ENCODE measurements at regions not wholly inside any gene's neighbourhood (a gene's known extent, or its start where the extent isn't known, plus 50 kb on each side); places are given as distances from the start of the nearest gene placed in this dataset.
"Not testable (repeated sequence)": the region's sequence is repeated elsewhere in the genome, so short reads cannot be mapped to it uniquely, and the experiment has no call there.

DNA sequence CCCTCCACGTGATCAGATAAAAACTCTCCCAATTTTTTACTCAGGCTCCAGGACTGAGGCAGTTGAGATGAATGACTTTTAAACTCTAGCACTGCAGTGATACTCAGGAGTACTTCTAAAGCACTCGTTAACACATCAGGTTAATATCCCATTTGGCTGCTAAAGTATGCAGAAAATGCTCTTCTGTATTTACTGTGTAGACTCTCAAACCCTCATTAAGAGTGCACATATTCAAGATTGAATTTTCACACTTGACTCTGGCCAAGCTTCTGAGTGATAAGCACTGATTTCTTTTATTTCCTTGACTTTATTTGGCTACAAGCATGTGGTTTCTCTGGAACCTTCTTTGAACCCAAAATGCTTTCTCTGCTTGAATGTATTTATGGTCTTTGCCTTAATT is 392.3 kb upstream of the NECTIN3 start:
- DNase-seq (ENCODE audit: low spot score): no peak
- TF ChIP-seq, protein P1, sequence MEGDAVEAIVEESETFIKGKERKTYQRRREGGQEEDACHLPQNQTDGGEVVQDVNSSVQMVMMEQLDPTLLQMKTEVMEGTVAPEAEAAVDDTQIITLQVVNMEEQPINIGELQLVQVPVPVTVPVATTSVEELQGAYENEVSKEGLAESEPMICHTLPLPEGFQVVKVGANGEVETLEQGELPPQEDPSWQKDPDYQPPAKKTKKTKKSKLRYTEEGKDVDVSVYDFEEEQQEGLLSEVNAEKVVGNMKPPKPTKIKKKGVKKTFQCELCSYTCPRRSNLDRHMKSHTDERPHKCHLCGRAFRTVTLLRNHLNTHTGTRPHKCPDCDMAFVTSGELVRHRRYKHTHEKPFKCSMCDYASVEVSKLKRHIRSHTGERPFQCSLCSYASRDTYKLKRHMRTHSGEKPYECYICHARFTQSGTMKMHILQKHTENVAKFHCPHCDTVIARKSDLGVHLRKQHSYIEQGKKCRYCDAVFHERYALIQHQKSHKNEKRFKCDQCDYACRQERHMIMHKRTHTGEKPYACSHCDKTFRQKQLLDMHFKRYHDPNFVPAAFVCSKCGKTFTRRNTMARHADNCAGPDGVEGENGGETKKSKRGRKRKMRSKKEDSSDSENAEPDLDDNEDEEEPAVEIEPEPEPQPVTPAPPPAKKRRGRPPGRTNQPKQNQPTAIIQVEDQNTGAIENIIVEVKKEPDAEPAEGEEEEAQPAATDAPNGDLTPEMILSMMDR (IDR thresholded peaks at IDR 0.05): no peak
- Histone ChIP-seq H3K4me3 (no peak overlapping the region), H3K27ac (no peak overlapping the region)

DNA sequence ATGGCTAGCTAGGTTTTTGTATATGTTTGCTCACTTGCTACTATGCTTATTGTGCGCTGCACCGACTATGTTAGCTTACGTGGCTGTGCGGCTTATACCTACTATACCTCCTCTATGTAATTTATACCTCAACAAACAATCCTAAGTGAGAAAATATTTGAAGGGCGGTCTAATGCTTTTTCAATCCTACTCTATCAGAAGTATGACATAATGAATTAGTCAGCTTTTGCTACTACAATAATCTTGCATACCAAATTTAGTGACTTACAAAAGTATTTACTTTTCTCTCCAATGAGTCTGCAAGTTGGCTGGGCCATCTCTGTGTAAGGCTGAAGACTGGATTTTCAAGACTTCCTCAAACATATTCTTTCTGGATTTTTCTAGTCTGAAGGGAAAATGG is 391.2 kb upstream of the NECTIN3 start:
- Histone ChIP-seq H3K4me3 (no peak overlapping the region), H3K27ac (no peak overlapping the region)
- TF ChIP-seq, protein P1 (IDR thresholded peaks at IDR 0.05): no peak
- DNase-seq (ENCODE audit: low spot score): no peak

DNA sequence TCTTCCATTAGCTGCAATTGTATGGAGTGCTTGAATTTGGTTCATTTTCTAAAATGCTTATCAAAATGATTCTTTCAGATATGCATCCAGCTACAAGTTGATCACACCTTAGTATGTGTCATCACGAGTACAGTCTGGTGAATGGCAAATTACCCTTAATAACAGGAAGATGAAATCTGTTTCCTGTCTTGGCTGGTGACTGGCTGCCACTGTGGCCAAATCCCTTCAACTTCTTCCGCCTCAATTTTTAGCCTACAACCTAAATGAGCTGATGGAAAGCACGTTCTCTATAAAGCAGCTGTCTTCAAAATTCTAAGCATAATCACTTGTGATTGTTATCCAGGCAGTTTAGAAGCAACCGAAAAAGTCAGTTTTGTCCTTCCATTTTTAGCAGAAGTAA is 387.1 kb upstream of the NECTIN3 start:
- no peak overlapping the region for H3K27ac ChIP-seq
- DNase-seq (ENCODE audit: low spot score): no peak

DNA sequence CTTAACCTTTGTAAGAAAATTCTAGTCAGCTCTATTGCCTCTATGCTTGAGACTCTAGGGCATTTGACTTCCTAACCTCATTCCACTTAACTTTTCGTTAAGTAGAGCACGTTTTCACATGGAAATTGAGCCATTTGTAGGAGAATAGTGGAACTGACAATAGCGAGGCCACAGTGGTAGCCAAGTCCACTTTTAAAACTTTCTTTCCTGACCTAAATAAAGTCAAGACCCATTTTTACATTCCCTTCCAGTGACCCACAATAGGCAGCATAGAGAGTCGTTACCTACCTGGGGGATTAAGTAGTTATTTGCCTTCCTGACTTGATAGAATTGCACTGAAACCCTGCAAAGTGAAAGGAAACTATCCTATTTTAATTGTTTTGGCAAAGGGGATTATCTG is 386.0 kb upstream of the NECTIN3 start:
- DNase-seq (ENCODE audit: low spot score): no peak
- Histone ChIP-seq H3K4me3 (no peak overlapping the region), H3K27ac (no peak overlapping the region)
- TF ChIP-seq, protein P1 (IDR thresholded peaks at IDR 0.05): no peak

More for the DNA sequence above, 387.1 kb upstream of the NECTIN3 start:
- H3K4me3 ChIP-seq: no peak overlapping the region
- TF ChIP-seq, protein P1 (IDR thresholded peaks at IDR 0.05): no peak

DNA sequence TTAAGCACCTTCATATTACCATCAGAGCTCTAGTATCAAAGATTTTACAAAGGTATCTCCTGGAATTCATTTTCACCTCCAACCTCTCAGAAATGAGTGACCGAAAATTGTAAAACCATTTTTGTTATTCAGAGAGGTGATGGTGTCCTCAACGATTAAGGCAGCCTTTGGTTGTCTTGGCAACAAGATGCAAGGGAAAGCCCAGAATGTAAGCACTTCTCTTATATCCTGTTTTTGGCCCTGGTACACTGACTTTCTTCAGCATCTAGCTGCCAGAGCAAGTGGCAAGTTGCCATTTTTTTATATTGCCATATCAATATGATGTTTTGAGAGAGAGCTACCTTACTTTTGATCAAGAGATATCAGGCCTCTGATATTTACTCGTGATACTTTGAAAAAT is 384.9 kb upstream of the NECTIN3 start:
- TF ChIP-seq, protein P1 (IDR thresholded peaks at IDR 0.05): no peak
- H3K27ac ChIP-seq: no peak overlapping the region
- H3K4me3 ChIP-seq: no peak overlapping the region
- no peak for DNase-seq (ENCODE audit: low spot score)

DNA sequence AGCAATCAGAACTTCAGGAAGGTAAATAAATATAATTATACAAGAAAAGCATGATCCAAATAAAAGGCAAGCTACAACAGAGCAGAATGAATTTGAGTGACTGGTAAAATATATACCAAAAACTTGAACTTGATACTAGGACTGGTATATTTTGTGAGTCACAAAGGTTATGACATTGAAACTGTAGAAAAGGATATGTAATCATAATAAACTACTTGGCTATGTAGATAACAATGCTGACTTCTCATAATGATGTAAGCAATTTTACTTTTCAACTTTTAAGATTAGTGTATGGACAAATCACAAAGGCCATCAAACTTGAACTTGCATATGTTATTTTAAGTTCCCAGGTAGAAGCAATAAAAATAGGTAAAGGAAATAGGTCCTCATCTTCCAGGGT is 384.5 kb upstream of the NECTIN3 start:
- DNase-seq (ENCODE audit: low spot score): no peak
- TF ChIP-seq, protein P1 (IDR thresholded peaks at IDR 0.05): no peak
- H3K4me3 ChIP-seq: no peak overlapping the region
- H3K27ac ChIP-seq: no peak overlapping the region

DNA sequence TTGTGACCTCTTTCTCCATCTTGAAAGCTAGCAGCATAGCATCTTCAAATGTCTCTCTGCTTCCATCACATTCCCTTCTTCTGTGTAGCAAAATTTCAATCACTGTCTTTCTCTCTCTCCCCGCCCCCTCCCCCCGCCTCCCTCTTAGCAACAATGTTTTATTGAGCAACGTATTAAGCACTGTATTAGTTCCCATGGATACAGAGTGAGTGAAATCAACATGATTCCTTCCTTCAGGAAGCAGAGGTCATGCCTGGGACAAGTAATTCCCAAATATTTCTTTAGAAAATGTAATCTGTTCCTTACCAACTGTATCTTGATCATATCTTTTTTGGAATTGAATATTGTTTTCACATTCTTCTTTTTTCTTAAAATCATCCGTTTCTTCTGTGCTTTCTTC is 373.7 kb upstream of the NECTIN3 start:
- DNase-seq (ENCODE audit: low spot score): no peak
- Histone ChIP-seq H3K27ac (no peak overlapping the region), H3K4me3 (no peak overlapping the region)
- TF ChIP-seq, protein P1 (IDR thresholded peaks at IDR 0.05): no peak

DNA sequence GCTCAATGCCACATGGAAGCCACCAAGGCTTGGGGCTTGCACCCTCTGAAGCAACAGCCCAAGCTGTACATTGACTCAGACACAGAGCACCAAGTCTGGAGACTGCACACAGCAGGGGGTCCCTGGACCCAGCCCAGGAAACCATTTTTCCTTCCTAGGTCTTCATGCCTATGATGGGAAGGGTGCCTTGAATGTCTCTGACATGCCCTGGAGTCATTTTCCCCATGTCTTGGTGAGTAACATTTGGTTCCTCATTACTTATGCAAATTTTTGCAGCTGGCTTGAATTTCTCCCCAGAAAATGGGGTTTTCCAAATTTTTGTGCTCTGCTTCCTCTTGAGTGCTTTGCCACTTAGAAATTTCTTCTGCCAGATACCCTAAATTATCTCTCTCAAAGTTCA is 367.3 kb upstream of the NECTIN3 start:
- H3K27ac ChIP-seq; H3K4me3 ChIP-seq; DNase-seq (ENCODE audit: low spot score): not testable (repeated sequence)
